Daoy (cell line): ENCODE measurements at regions not wholly inside any gene's neighbourhood (a gene's known extent, or its start where the extent isn't known, plus 50 kb on each side); places are given as distances from the start of the nearest gene placed in this dataset.
"Not testable (repeated sequence)": the region's sequence is repeated elsewhere in the genome, so short reads cannot be mapped to it uniquely, and the experiment has no call there.

Source experiments
- DNase-seq: peaks from one replicate; pipeline ENCODE4 v3.0.0-alpha.2; 2015; ENCODE audit warnings: low read depth

GRCh38 chr15:26186138-26186537 is 323.0 kb upstream of the ATP10A start:
- not testable (repeated sequence) for DNase-seq

- peak; percentile 43 for DNase-seq
These were observed 319.3 kb upstream of the ATP10A start for GRCh38 chr15:26182441-26182840.

GRCh38 chr15:26179906-26180305 is 316.8 kb upstream of the ATP10A start:
- DNase-seq = peak; percentile 46

- DNase-seq = no peak
These were observed 315.6 kb upstream of the ATP10A start for GRCh38 chr15:26178640-26179220.

- DNase-seq = no peak
These were observed 314.7 kb upstream of the ATP10A start for GRCh38 chr15:26177816-26178215.

- no peak for DNase-seq
These were observed 313.7 kb upstream of the ATP10A start for GRCh38 chr15:26176831-26177230.

GRCh38 chr15:26171266-26171665 is 308.1 kb upstream of the ATP10A start:
- DNase-seq = no peak

GRCh38 chr15:26166429-26166828 is 303.3 kb upstream of the ATP10A start:
- DNase-seq = peak; percentile 32

GRCh38 chr15:26165546-26165945 is 302.4 kb upstream of the ATP10A start:
- DNase-seq = no peak

GRCh38 chr15:26160343-26160742 is 297.2 kb upstream of the ATP10A start:
- no peak for DNase-seq

- no peak for DNase-seq
These were observed 295.0 kb upstream of the ATP10A start for GRCh38 chr15:26158176-26158575.

- no peak for DNase-seq
These were observed 294.0 kb upstream of the ATP10A start for GRCh38 chr15:26157081-26157480.

GRCh38 chr15:26156051-26156450 is 292.9 kb upstream of the ATP10A start:
- DNase-seq = no peak

GRCh38 chr15:26148156-26148860 is 285.2 kb upstream of the ATP10A start:
- peak; percentile 34 for DNase-seq

- DNase-seq = no peak
These were observed 283.1 kb upstream of the ATP10A start for GRCh38 chr15:26146202-26146601.

- no peak for DNase-seq
These were observed 282.7 kb upstream of the ATP10A start for GRCh38 chr15:26145796-26146195.

GRCh38 chr15:26144836-26145235 is 281.7 kb upstream of the ATP10A start:
- no peak for DNase-seq

GRCh38 chr15:26143221-26143620 is 280.1 kb upstream of the ATP10A start:
- no peak for DNase-seq

GRCh38 chr15:26134812-26135211 is 271.7 kb upstream of the ATP10A start:
- no peak for DNase-seq

GRCh38 chr15:26134152-26134551 is 271.0 kb upstream of the ATP10A start:
- no peak for DNase-seq

- DNase-seq = peak; percentile 71
These were observed 269.7 kb upstream of the ATP10A start for GRCh38 chr15:26132811-26133210.

- peak; percentile 52 for DNase-seq
These were observed 266.7 kb upstream of the ATP10A start for GRCh38 chr15:26129852-26130251.

- peak; percentile 48 for DNase-seq
These were observed 265.5 kb upstream of the ATP10A start for GRCh38 chr15:26128611-26129140.
